ENCODE measurements at regions not wholly inside any gene's neighbourhood (a gene's known extent, or its start where the extent isn't known, plus 50 kb on each side); places are given as distances from the start of the nearest gene placed in this dataset.
"Not testable (repeated sequence)": the region's sequence is repeated elsewhere in the genome, so short reads cannot be mapped to it uniquely, and the experiment has no call there.

GRCh38 chr5:101585366-101585765 lies 682.3 kb upstream of the ST8SIA4 start:
- DNase-seq = no peak
- Mint-ChIP-seq H3K4me1 (ENCODE audit: low read depth) (no peaks in the 10 kb centered on the region), H3K27me3 (ENCODE audit: low read depth) (no peaks in the 10 kb centered on the region), H3K36me3 (ENCODE audit: low read depth) (no peaks in the 10 kb centered on the region), H3K9me3 (no peaks in the 10 kb centered on the region), H3K4me3 (no peak overlapping the region), H3K27ac (no peak overlapping the region)
- CTCF ChIA-PET = no interaction called here
- intact Hi-C loops (cut with micrococcal nuclease) = no loop called here

- Mint-ChIP-seq H3K27me3 (ENCODE audit: low read depth) (no peaks in the 10 kb centered on the region), H3K4me3 (no peak overlapping the region), H3K9me3 (no peaks in the 10 kb centered on the region), H3K36me3 (ENCODE audit: low read depth) (no peaks in the 10 kb centered on the region), H3K4me1 (ENCODE audit: low read depth) (no peaks in the 10 kb centered on the region), H3K27ac (no peak overlapping the region)
- DNase-seq = no peak
- intact Hi-C loops (cut with micrococcal nuclease) = no loop called here
- CTCF ChIA-PET = no interaction called here
Observed at GRCh38 chr5:101580591-101580990, 677.5 kb upstream of the ST8SIA4 start.

GRCh38 chr5:101574017-101574416 lies 670.9 kb upstream of the ST8SIA4 start:
- peaks cover 2% of the 10 kb centered on the region for H3K9me3 Mint-ChIP-seq
- no peak overlapping the region for H3K4me3 Mint-ChIP-seq
- no peaks in the 10 kb centered on the region for H3K4me1 Mint-ChIP-seq (ENCODE audit: low read depth)
- H3K27me3 Mint-ChIP-seq (ENCODE audit: low read depth) = no peaks in the 10 kb centered on the region
- no peak for DNase-seq
- CTCF ChIA-PET = no interaction called here
- intact Hi-C loops (cut with micrococcal nuclease) = no loop called here
- no peaks in the 10 kb centered on the region for H3K36me3 Mint-ChIP-seq (ENCODE audit: low read depth)
- H3K27ac Mint-ChIP-seq = no peak overlapping the region

GRCh38 chr5:101561018-101561417 lies 657.9 kb upstream of the ST8SIA4 start:
- Mint-ChIP-seq H3K36me3 (ENCODE audit: low read depth) (no peaks in the 10 kb centered on the region), H3K4me1 (ENCODE audit: low read depth) (no peaks in the 10 kb centered on the region), H3K27me3 (ENCODE audit: low read depth) (no peaks in the 10 kb centered on the region), H3K27ac (no peak overlapping the region), H3K9me3 (peaks cover 6% of the 10 kb centered on the region), H3K4me3 (no peak overlapping the region)
- CTCF ChIA-PET = no interaction called here
- DNase-seq = no peak
- intact Hi-C loops (cut with micrococcal nuclease) = no loop called here

GRCh38 chr5:101543780-101544179 lies 640.7 kb upstream of the ST8SIA4 start:
- no peak overlapping the region for H3K27ac Mint-ChIP-seq
- H3K27me3 Mint-ChIP-seq (ENCODE audit: low read depth) = no peaks in the 10 kb centered on the region
- H3K4me3 Mint-ChIP-seq = no peak overlapping the region
- intact Hi-C loops (cut with micrococcal nuclease) = no loop called here
- CTCF ChIA-PET = no interaction called here
- no peak for DNase-seq
- no peaks in the 10 kb centered on the region for H3K36me3 Mint-ChIP-seq (ENCODE audit: low read depth)
- H3K9me3 Mint-ChIP-seq = no peaks in the 10 kb centered on the region
- no peaks in the 10 kb centered on the region for H3K4me1 Mint-ChIP-seq (ENCODE audit: low read depth)

- Mint-ChIP-seq H3K9me3 (peaks cover 3% of the 10 kb centered on the region), H3K4me3 (no peak overlapping the region), H3K36me3 (ENCODE audit: low read depth) (no peaks in the 10 kb centered on the region), H3K27me3 (ENCODE audit: low read depth) (no peaks in the 10 kb centered on the region), H3K4me1 (ENCODE audit: low read depth) (no peaks in the 10 kb centered on the region), H3K27ac (no peak overlapping the region)
- CTCF ChIA-PET = no interaction called here
- no peak for DNase-seq
- intact Hi-C loops (cut with micrococcal nuclease) = no loop called here
Observed at GRCh38 chr5:101539315-101539714, 636.2 kb upstream of the ST8SIA4 start.

- Mint-ChIP-seq H3K4me3 (no peak overlapping the region), H3K27me3 (ENCODE audit: low read depth) (no peaks in the 10 kb centered on the region), H3K27ac (no peak overlapping the region), H3K4me1 (ENCODE audit: low read depth) (no peaks in the 10 kb centered on the region), H3K36me3 (ENCODE audit: low read depth) (no peaks in the 10 kb centered on the region), H3K9me3 (peaks cover 3% of the 10 kb centered on the region)
- CTCF ChIA-PET = no interaction called here
- intact Hi-C loops (cut with micrococcal nuclease) = no loop called here
- DNase-seq = no peak
Observed at GRCh38 chr5:101535626-101536025, 632.5 kb upstream of the ST8SIA4 start.

- H3K36me3 Mint-ChIP-seq (ENCODE audit: low read depth) = no peaks in the 10 kb centered on the region
- H3K4me1 Mint-ChIP-seq (ENCODE audit: low read depth) = no peaks in the 10 kb centered on the region
- intact Hi-C loops (cut with micrococcal nuclease) = no loop called here
- no peak overlapping the region for H3K4me3 Mint-ChIP-seq
- peaks cover 3% of the 10 kb centered on the region for H3K9me3 Mint-ChIP-seq
- no peak overlapping the region for H3K27ac Mint-ChIP-seq
- no peak for DNase-seq
- CTCF ChIA-PET = no interaction called here
- no peaks in the 10 kb centered on the region for H3K27me3 Mint-ChIP-seq (ENCODE audit: low read depth)
Observed at GRCh38 chr5:101534491-101535110, 631.5 kb upstream of the ST8SIA4 start.

GRCh38 chr5:101532430-101532829 lies 629.3 kb upstream of the ST8SIA4 start:
- no peaks in the 10 kb centered on the region for H3K27me3 Mint-ChIP-seq (ENCODE audit: low read depth)
- no peak overlapping the region for H3K4me3 Mint-ChIP-seq
- H3K4me1 Mint-ChIP-seq (ENCODE audit: low read depth) = no peaks in the 10 kb centered on the region
- CTCF ChIA-PET = no interaction called here
- DNase-seq = no peak
- peaks cover 6% of the 10 kb centered on the region for H3K9me3 Mint-ChIP-seq
- H3K36me3 Mint-ChIP-seq (ENCODE audit: low read depth) = no peaks in the 10 kb centered on the region
- intact Hi-C loops (cut with micrococcal nuclease) = no loop called here
- no peak overlapping the region for H3K27ac Mint-ChIP-seq

- no peaks in the 10 kb centered on the region for H3K4me1 Mint-ChIP-seq (ENCODE audit: low read depth)
- no peaks in the 10 kb centered on the region for H3K27me3 Mint-ChIP-seq (ENCODE audit: low read depth)
- intact Hi-C loops (cut with micrococcal nuclease) = no loop called here
- H3K27ac Mint-ChIP-seq = no peak overlapping the region
- DNase-seq = no peak
- no peak overlapping the region for H3K4me3 Mint-ChIP-seq
- no peaks in the 10 kb centered on the region for H3K36me3 Mint-ChIP-seq (ENCODE audit: low read depth)
- peaks cover 7% of the 10 kb centered on the region for H3K9me3 Mint-ChIP-seq
- CTCF ChIA-PET = no interaction called here
Observed at GRCh38 chr5:101531026-101531425, 627.9 kb upstream of the ST8SIA4 start.

GRCh38 chr5:101529094-101529493 lies 626.0 kb upstream of the ST8SIA4 start:
- H3K4me3 Mint-ChIP-seq; H3K4me1 Mint-ChIP-seq (ENCODE audit: low read depth); H3K36me3 Mint-ChIP-seq (ENCODE audit: low read depth); DNase-seq; CTCF ChIA-PET; H3K27me3 Mint-ChIP-seq (ENCODE audit: low read depth); H3K27ac Mint-ChIP-seq; intact Hi-C loops (cut with micrococcal nuclease): not testable (repeated sequence)
- peaks cover 12% of the 10 kb centered on the region for H3K9me3 Mint-ChIP-seq

GRCh38 chr5:101520417-101520816 lies 617.3 kb upstream of the ST8SIA4 start:
- H3K4me3 Mint-ChIP-seq = no peak overlapping the region
- H3K27me3 Mint-ChIP-seq (ENCODE audit: low read depth) = no peaks in the 10 kb centered on the region
- H3K4me1 Mint-ChIP-seq (ENCODE audit: low read depth) = no peaks in the 10 kb centered on the region
- peaks cover 7% of the 10 kb centered on the region for H3K9me3 Mint-ChIP-seq
- H3K36me3 Mint-ChIP-seq (ENCODE audit: low read depth) = no peaks in the 10 kb centered on the region
- no peak overlapping the region for H3K27ac Mint-ChIP-seq
- intact Hi-C loops (cut with micrococcal nuclease) = no loop called here
- CTCF ChIA-PET = no interaction called here
- no peak for DNase-seq

- H3K9me3 Mint-ChIP-seq = peaks cover 6% of the 10 kb centered on the region
- H3K27ac Mint-ChIP-seq = no peak overlapping the region
- no peaks in the 10 kb centered on the region for H3K27me3 Mint-ChIP-seq (ENCODE audit: low read depth)
- no peak for DNase-seq
- no peaks in the 10 kb centered on the region for H3K4me1 Mint-ChIP-seq (ENCODE audit: low read depth)
- H3K36me3 Mint-ChIP-seq (ENCODE audit: low read depth) = no peaks in the 10 kb centered on the region
- CTCF ChIA-PET = no interaction called here
- H3K4me3 Mint-ChIP-seq = no peak overlapping the region
- intact Hi-C loops (cut with micrococcal nuclease) = no loop called here
Observed at GRCh38 chr5:101517795-101518194, 614.7 kb upstream of the ST8SIA4 start.

- Mint-ChIP-seq H3K36me3 (ENCODE audit: low read depth) (no peaks in the 10 kb centered on the region), H3K4me1 (ENCODE audit: low read depth) (no peaks in the 10 kb centered on the region), H3K27me3 (ENCODE audit: low read depth) (no peaks in the 10 kb centered on the region), H3K27ac (no peak overlapping the region), H3K4me3 (no peak overlapping the region), H3K9me3 (peaks cover 7% of the 10 kb centered on the region)
- intact Hi-C loops (cut with micrococcal nuclease) = no loop called here
- CTCF ChIA-PET = no interaction called here
- DNase-seq = no peak
Observed at GRCh38 chr5:101515721-101516120, 612.6 kb upstream of the ST8SIA4 start.

Data from activated naive CD4-positive, alpha-beta T cell treated with anti-CD3 and anti-CD28 coated beads for 36 hours (primary cell).